Heart right ventricle (tissue), 16 donors: ENCODE measurements at regions not wholly inside any gene's neighbourhood (a gene's known extent, or its start where the extent isn't known, plus 50 kb on each side); places are given as distances from the start of the nearest gene placed in this dataset.

ENCODE experiments used
- ATAC-seq, 8 donors: fragments of 200-7000 bp; cut with Tn5 transposase; one replicate each; pipeline ENCODE4 v1.9.1; 2020; ENCODE audit warnings: mild to moderate bottlenecking in 8 of 8, moderate library complexity in 8 of 8, moderate number of reproducible peaks in 1 of 8
- DNase-seq, 2 donors: peaks; one replicate each; pipeline ENCODE4 v3.0.0-alpha.2; 2020
- H3K27ac ChIP-seq, 10 donors: fragments of 200-600 bp; sonication (generic) in 2 of 10; one replicate each; pipeline versions ENCODE4 v1.5.0 to v1.8.0; 2020 to 2022; ENCODE audit warnings: mild to moderate bottlenecking in 3 of 10
- H3K27me3 ChIP-seq, 7 donors: fragments of 200-600 bp; one replicate each; pipeline ENCODE4 v1.8.0; 2021 to 2022; ENCODE audit warnings: mild to moderate bottlenecking in 2 of 7
- H3K36me3 ChIP-seq, 9 donors: fragments of 200-600 bp; sonication (generic) in 1 of 9; one replicate each; pipeline versions ENCODE4 v1.5.0 to v1.8.0; 2020 to 2022; ENCODE audit warnings: mild to moderate bottlenecking in 2 of 9
- H3K4me1 ChIP-seq, 9 donors: fragments of 200-600 bp; sonication (generic) in 1 of 9; one replicate each; pipeline versions ENCODE4 v1.5.0 to v1.8.0; 2020 to 2022; ENCODE audit warnings: mild to moderate bottlenecking in 4 of 9
- H3K4me3 ChIP-seq, 10 donors: fragments of 200-600 bp; sonication (generic) in 2 of 10; one replicate each; pipeline versions ENCODE4 v1.5.0 to v1.8.0; 2020 to 2022; ENCODE audit warnings: mild to moderate bottlenecking in 7 of 10, moderate library complexity in 2 of 10
- H3K9me3 ChIP-seq, 11 donors: fragments of 200-600 bp in 10 of 11; sonication (generic) in 2 of 11; one replicate each; pipeline versions ENCODE4 v1.5.0 to v1.8.0; 2013 to 2022; ENCODE audit warnings: mild to moderate bottlenecking in 2 of 11, control low read depth in 1 of 11, moderate library complexity in 1 of 11
- CTCF ChIP-seq, 9 donors: fragments of 200-600 bp; sonication (generic) in 2 of 9; IDR thresholded peaks; one replicate each; pipeline versions ENCODE4 v1.5.0 to v1.8.0; 2021 to 2022; ENCODE audit warnings: antibody characterized with exemption in 9 of 9, mild to moderate bottlenecking in 5 of 9, moderate library complexity in 1 of 9
- WGBS, 2 donors: extraction: QIAGEN DNeasy Blood & Tissue Kit; methylation state at CpG; one replicate each; pipeline ENCODE4 v1.1.7; 2013; ENCODE audit warnings: inconsistent platforms in 1 of 2; 5-methylcytosine and 5-hydroxymethylcytosine counted together
- intact Hi-C, 10 donors: fragments of 100-400 bp; cut with DNase I; formaldehyde crosslinking; loops; one replicate each; pipeline versions ENCODE4 v1.11.1 to v1.14.2; 2022
- donor health status: Arrhythmogenic right ventricular cardiomyopathy.
- donor health status: ischemic (EF 13 %, LVEDD 7.1; RV severe dilation, severe dysfunction).
- donor health status: healthy with polysubstance abuse.
- donor health status: DM: no; HTN: yes; CAD: no.
- donor health status: DM: no; HTN: no; CAD: no.
- donor health status: ischemic (EF 25% LVEDD 6.9; RV normal size, moderate dysfunction).
- donor health status: ischemic (EF 25% LVEDD 5.7; RV mildly dilated, moderate dysfunction).
- donor health status: healthy.
- donor health status: DM: yes; HTN: yes; CAD: no.
- donor health status: Ischemic cardiomyopathy.
- donor health status: ischemic (EF 35%, LVEDD 5.7; RV mildly dilated, moderate dysfunction).
- donor health status: nonischemic (EF 11% LVEDD 7.7; RV severe dilation, severe dysfunction).
- donor health status: DM: yes; HTN: yes; CAD: no.
- donor health status: PGD.
- donor health status: ischemic (EF 29% LVEDD 5.4; RV normal size, mild dysfunction).
- donor health status: nonischemic (EF 23%, LVEDD 6.1; RV moderate dilation, normal function).

- Histone ChIP-seq H3K27ac (no peak overlapping the region), H3K36me3 (no peaks in the 10 kb centered on the region), H3K27me3 (no peaks in the 10 kb centered on the region), H3K4me1 (no peaks in the 10 kb centered on the region), H3K9me3 (no peaks in the 10 kb centered on the region), H3K4me3 (no peak overlapping the region)
- 78 to 79% methylated on average over 2 of the region's 2 CpGs for WGBS, 2 donors
- ATAC-seq: no peak
- no peak for DNase-seq
- intact Hi-C loops: no loop called here
- TF ChIP-seq CTCF (IDR thresholded peaks at IDR 0.05): no peak
Measured at GRCh38 chr2:81589406-81589805, 1284.9 kb upstream of the LRRTM1 start.

GRCh38 chr2:81583311-81584108 lies 1279.0 kb upstream of the LRRTM1 start:
- Histone ChIP-seq H3K4me3 (no peak overlapping the region), H3K27me3 (no peaks in the 10 kb centered on the region), H3K4me1 (no peaks in the 10 kb centered on the region), H3K9me3 (peaks cover 0 to 9% (median 0%) of the 10 kb centered on the region in 11 donors), H3K27ac (no peak overlapping the region), H3K36me3 (no peaks in the 10 kb centered on the region)
- no peak for DNase-seq
- intact Hi-C loops: no loop called here
- TF ChIP-seq CTCF (IDR thresholded peaks at IDR 0.05): no peak
- 88 to 89% methylated on average over 20 of the region's 20 CpGs for WGBS, 2 donors
- ATAC-seq: no peak

- Histone ChIP-seq H3K27me3 (no peaks in the 10 kb centered on the region), H3K4me1 (no peaks in the 10 kb centered on the region), H3K9me3 (no peaks in the 10 kb centered on the region), H3K36me3 (no peaks in the 10 kb centered on the region), H3K4me3 (no peak overlapping the region), H3K27ac (no peak overlapping the region)
- WGBS, 2 donors: 60 to 62% methylated on average over 2 of the region's 2 CpGs
- ATAC-seq: no peak
- TF ChIP-seq CTCF (IDR thresholded peaks at IDR 0.05): no peak
- intact Hi-C loops: no loop called here
- DNase-seq: no peak
Measured at GRCh38 chr2:81576713-81577112, 1272.2 kb upstream of the LRRTM1 start.

- no peak for DNase-seq
- H3K4me1 ChIP-seq: no peaks in the 10 kb centered on the region
- TF ChIP-seq CTCF (IDR thresholded peaks at IDR 0.05): no peak
- H3K27me3 ChIP-seq: no peaks in the 10 kb centered on the region
- intact Hi-C loops: no loop called here
- H3K4me3 ChIP-seq: no peak overlapping the region
- H3K9me3 ChIP-seq: peaks cover 0 to 33% (median 0%) of the 10 kb centered on the region in 11 donors
- no peak overlapping the region for H3K27ac ChIP-seq
- no peaks in the 10 kb centered on the region for H3K36me3 ChIP-seq
- ATAC-seq: no peak
- WGBS, 2 donors: 73 to 80% methylated on average over 3 of the region's 3 CpGs
Measured at GRCh38 chr2:81551040-81551634, 1246.6 kb upstream of the LRRTM1 start.
